ENCODE measurements at regions not wholly inside any gene's neighbourhood (a gene's known extent, or its start where the extent isn't known, plus 50 kb on each side); places are given as distances from the start of the nearest gene placed in this dataset.

DNA sequence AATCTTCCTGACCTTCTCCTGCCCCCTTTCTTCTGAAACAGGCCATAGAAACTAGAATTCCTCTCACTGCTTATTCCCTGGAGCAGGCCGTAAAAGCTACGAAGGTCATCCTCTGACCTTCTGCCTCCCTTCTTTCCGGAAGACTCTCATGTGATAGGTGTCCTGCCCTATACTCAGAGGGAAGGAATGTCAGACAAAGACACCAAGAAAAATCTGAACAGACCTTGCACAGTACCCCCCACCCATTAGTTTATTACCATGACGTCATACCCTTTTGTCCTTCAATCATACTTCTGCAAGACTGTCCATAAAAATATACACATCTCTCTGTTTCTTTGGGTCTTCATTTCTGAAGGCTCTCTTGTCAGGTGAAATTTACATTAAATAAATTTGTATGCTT lies 1523.9 kb downstream of the RPA4 start:
- TF ChIP-seq, protein P1, sequence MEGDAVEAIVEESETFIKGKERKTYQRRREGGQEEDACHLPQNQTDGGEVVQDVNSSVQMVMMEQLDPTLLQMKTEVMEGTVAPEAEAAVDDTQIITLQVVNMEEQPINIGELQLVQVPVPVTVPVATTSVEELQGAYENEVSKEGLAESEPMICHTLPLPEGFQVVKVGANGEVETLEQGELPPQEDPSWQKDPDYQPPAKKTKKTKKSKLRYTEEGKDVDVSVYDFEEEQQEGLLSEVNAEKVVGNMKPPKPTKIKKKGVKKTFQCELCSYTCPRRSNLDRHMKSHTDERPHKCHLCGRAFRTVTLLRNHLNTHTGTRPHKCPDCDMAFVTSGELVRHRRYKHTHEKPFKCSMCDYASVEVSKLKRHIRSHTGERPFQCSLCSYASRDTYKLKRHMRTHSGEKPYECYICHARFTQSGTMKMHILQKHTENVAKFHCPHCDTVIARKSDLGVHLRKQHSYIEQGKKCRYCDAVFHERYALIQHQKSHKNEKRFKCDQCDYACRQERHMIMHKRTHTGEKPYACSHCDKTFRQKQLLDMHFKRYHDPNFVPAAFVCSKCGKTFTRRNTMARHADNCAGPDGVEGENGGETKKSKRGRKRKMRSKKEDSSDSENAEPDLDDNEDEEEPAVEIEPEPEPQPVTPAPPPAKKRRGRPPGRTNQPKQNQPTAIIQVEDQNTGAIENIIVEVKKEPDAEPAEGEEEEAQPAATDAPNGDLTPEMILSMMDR (IDR thresholded peaks at IDR 0.05): no peak
- no peak for TF ChIP-seq POLR2AphosphoS5 (IDR thresholded peaks at IDR 0.05)
